H9 (cell line): ENCODE measurements at regions not wholly inside any gene's neighbourhood (a gene's known extent, or its start where the extent isn't known, plus 50 kb on each side); places are given as distances from the start of the nearest gene placed in this dataset.
A peak's percentile ranks its signal among the peaks of the same experiment; 100 is the strongest.

Source experiments
- DNase-seq: peaks from one replicate; pipeline ENCODE4 v3.0.0-alpha.2; 2017
- H2AFZ ChIP-seq: one replicate; pipeline ENCODE4 v1.6.1; 2013; ENCODE audit warnings: mild to moderate bottlenecking, low read length, control low read depth, moderate library complexity
- H2AK5ac ChIP-seq: 2 replicates; pipeline ENCODE4 v1.6.1; 2013; ENCODE audit warnings: low read length, control low read depth, mixed read lengths; ENCODE audit not compliant: insufficient read length
- H2BK120ac ChIP-seq: one replicate; pipeline ENCODE4 v1.6.1; 2013; ENCODE audit warnings: low read depth, mild to moderate bottlenecking, low read length, control low read depth, inconsistent platforms; ENCODE audit not compliant: poor library complexity, severe bottlenecking
- H2BK12ac ChIP-seq: 2 replicates; pipeline ENCODE4 v1.6.1; 2013; ENCODE audit warnings: low read length, control low read depth, mixed read lengths, low read depth; ENCODE audit not compliant: insufficient read length
- H2BK15ac ChIP-seq: 2 replicates; pipeline ENCODE4 v1.6.1; 2013; ENCODE audit warnings: low read depth, low read length, control low read depth
- H2BK20ac ChIP-seq: one replicate; pipeline ENCODE4 v1.6.1; 2013; ENCODE audit warnings: low read depth, mild to moderate bottlenecking, low read length, control low read depth, inconsistent platforms; ENCODE audit not compliant: poor library complexity, severe bottlenecking
- H2BK5ac ChIP-seq: 2 replicates; pipeline ENCODE4 v1.6.1; 2013; ENCODE audit warnings: low read length, control low read depth, mixed read lengths; ENCODE audit not compliant: insufficient read length
- H3K14ac ChIP-seq: 2 replicates; pipeline ENCODE4 v1.6.1; 2013; ENCODE audit warnings: low read length, control low read depth; ENCODE audit not compliant: insufficient read depth
- H3K18ac ChIP-seq: 2 replicates; pipeline ENCODE4 v1.6.1; 2013; ENCODE audit warnings: low read depth, mild to moderate bottlenecking, mixed read lengths, low read length, control low read depth; ENCODE audit not compliant: insufficient read length
- H3K23ac ChIP-seq: 2 replicates; pipeline ENCODE4 v1.6.1; 2013; ENCODE audit warnings: low read length, control low read depth, mixed read lengths, low read depth; ENCODE audit not compliant: insufficient read length
- H3K23me2 ChIP-seq: 2 replicates; pipeline ENCODE4 v1.6.1; 2013; ENCODE audit warnings: low read depth, mild to moderate bottlenecking, mixed read lengths, low read length, control low read depth; ENCODE audit not compliant: insufficient read length, poor library complexity, severe bottlenecking
- H3K27ac ChIP-seq: 2 replicates; pipeline ENCODE4 v1.5.1; 2013; ENCODE audit warnings: low read length, control low read depth, mixed read lengths, low read depth; ENCODE audit not compliant: insufficient read length
- H3K27me3 ChIP-seq: 2 replicates; pipeline ENCODE4 v1.6.1; 2013; ENCODE audit warnings: low read length, control low read depth, inconsistent platforms; ENCODE audit not compliant: insufficient read depth
- H3K4ac ChIP-seq: 2 replicates; pipeline ENCODE4 v1.6.1; 2013; ENCODE audit warnings: low read depth, mild to moderate bottlenecking, control low read depth, inconsistent platforms, low read length, moderate library complexity
- H3K4me1 ChIP-seq: 2 replicates; pipeline ENCODE4 v1.6.1; 2013; ENCODE audit warnings: low read length, control low read depth, inconsistent platforms; ENCODE audit not compliant: insufficient read depth
- H3K4me2 ChIP-seq: 2 replicates; pipeline ENCODE4 v1.6.1; 2013; ENCODE audit warnings: low read length, control low read depth, mixed read lengths; ENCODE audit not compliant: insufficient read length, insufficient read depth
- H3K56ac ChIP-seq: 2 replicates; pipeline ENCODE4 v1.6.1; 2013; ENCODE audit warnings: low read depth, mild to moderate bottlenecking, mixed read lengths, low read length, control low read depth; ENCODE audit not compliant: insufficient read length
- H3K79me1 ChIP-seq: 2 replicates; pipeline ENCODE4 v1.6.1; 2013; ENCODE audit warnings: low read depth, mild to moderate bottlenecking, moderate library complexity, low read length, control low read depth, inconsistent platforms; ENCODE audit not compliant: insufficient read depth, poor library complexity, severe bottlenecking
- H3K79me2 ChIP-seq: 2 replicates; pipeline ENCODE4 v1.6.1; 2013; ENCODE audit warnings: low read length, control low read depth, inconsistent platforms; ENCODE audit not compliant: insufficient read depth
- H3K9ac ChIP-seq: 2 replicates; pipeline ENCODE4 v1.6.1; 2013; ENCODE audit warnings: low read length, control low read depth, mixed read lengths; ENCODE audit not compliant: insufficient read length; ENCODE audit errors: extremely low read depth
- H3K9me3 ChIP-seq: one replicate; pipeline ENCODE4 v1.6.1; 2013; ENCODE audit warnings: low read depth, low read length, inconsistent platforms; ENCODE audit not compliant: control insufficient read depth
- H3T11ph ChIP-seq: one replicate; pipeline ENCODE4 v1.6.1; 2013; ENCODE audit warnings: mild to moderate bottlenecking, low read length, control low read depth, inconsistent platforms
- H4K20me1 ChIP-seq: one replicate; pipeline ENCODE4 v1.6.1; 2013; ENCODE audit not compliant: control insufficient read depth, insufficient read length, insufficient read depth
- H4K5ac ChIP-seq: 2 replicates; pipeline ENCODE4 v1.6.1; 2013; ENCODE audit warnings: low read depth, mild to moderate bottlenecking, mixed read lengths, low read length, control low read depth; ENCODE audit not compliant: insufficient read length
- H4K8ac ChIP-seq: replicated peaks from 2 replicates; pipeline ENCODE4 v1.6.1; 2013; ENCODE audit warnings: low read length, control low read depth, mixed read lengths, low read depth; ENCODE audit not compliant: insufficient read length
- H4K91ac ChIP-seq: 2 replicates; pipeline ENCODE4 v1.6.1; 2013; ENCODE audit warnings: low read depth, mild to moderate bottlenecking, moderate library complexity, mixed read lengths, low read length, control low read depth; ENCODE audit not compliant: insufficient read length
- H3K27ac Mint-ChIP-seq, 3 experiments: 2 replicates in 2 of 3; 3 replicates in 1 of 3; pipeline ENCODE4 v1.8.0; 2020 to 2021; ENCODE audit warnings: mixed read lengths in 3 of 3, mild to moderate bottlenecking in 1 of 3, moderate library complexity in 1 of 3
- H3K27me3 Mint-ChIP-seq: 2 replicates; pipeline ENCODE4 v1.8.0; 2021; ENCODE audit warnings: low read depth, mild to moderate bottlenecking, moderate library complexity, mixed read lengths
- H3K36me3 Mint-ChIP-seq, 3 experiments: 2 replicates in 2 of 3; 3 replicates in 1 of 3; pipeline ENCODE4 v1.8.0; 2020 to 2021; ENCODE audit warnings: low read depth in 3 of 3, mixed read lengths in 3 of 3; ENCODE audit not compliant: insufficient read depth in 1 of 3
- H3K4me1 Mint-ChIP-seq, 2 experiments: 2 replicates each; pipeline ENCODE4 v1.8.0; 2020; ENCODE audit warnings: mixed read lengths in 2 of 2
- H3K4me3 Mint-ChIP-seq, 2 experiments: 2 replicates in 1 of 2; 3 replicates in 1 of 2; pipeline ENCODE4 v1.8.0; 2020 to 2021; ENCODE audit warnings: mild to moderate bottlenecking in 2 of 2, mixed read lengths in 2 of 2, moderate library complexity in 1 of 2
- H3K9me3 Mint-ChIP-seq, 2 experiments: 2 replicates in 1 of 2; 3 replicates in 1 of 2; pipeline ENCODE4 v1.8.0; 2020; ENCODE audit warnings: mild to moderate bottlenecking in 2 of 2, mixed read lengths in 2 of 2, moderate library complexity in 1 of 2
- CTCF ChIP-seq: fragments of 200-600 bp; sonication (generic); conservative IDR thresholded peaks from 3 replicates; pipeline ENCODE4 v1.8.0; 2021; ENCODE audit warnings: antibody characterized with exemption, mild to moderate bottlenecking
- WGBS: extraction: QIAGEN DNeasy Blood & Tissue Kit; methylation state at CpG from one replicate; pipeline ENCODE4 v1.1.7; 2013; ENCODE audit warnings: missing lambda C conversion rate, low lambda C conversion rate, mixed read lengths; ENCODE audit not compliant: insufficient read length; ENCODE audit errors: extremely low coverage; 5-methylcytosine and 5-hydroxymethylcytosine counted together

GRCh38 chr20:50269091-50270033 lies 78.7 kb downstream of the CEBPB start:
- H3K14ac ChIP-seq, result no peak overlapping the region
- H3K79me2 ChIP-seq, result no peaks in the 10 kb centered on the region
- no peaks in the 10 kb centered on the region for H3K4me1 ChIP-seq
- H3K4me1 Mint-ChIP-seq, result peaks cover 14 to 18% of the 10 kb centered on the region in 2 experiments
- no peak overlapping the region for H3K18ac ChIP-seq
- no peak overlapping the region for H3K4ac ChIP-seq
- no peak overlapping the region for H2AK5ac ChIP-seq
- H3K36me3 Mint-ChIP-seq, result no peaks in the 10 kb centered on the region
- no peak overlapping the region for H2BK20ac ChIP-seq
- H3K9me3 ChIP-seq, result no peaks in the 10 kb centered on the region
- H3K79me1 ChIP-seq, result no peaks in the 10 kb centered on the region
- no peak overlapping the region for H4K91ac ChIP-seq
- H4K5ac ChIP-seq, result no peak overlapping the region
- H3T11ph ChIP-seq, result no peak overlapping the region
- H3K56ac ChIP-seq, result no peak overlapping the region
- no peak for DNase-seq
- TF ChIP-seq CTCF, result no peak
- peak overlapping the region in 2 of 3 experiments; percentile 20 to 79; a peak in 3 of 7 replicates for H3K27ac Mint-ChIP-seq
- H2BK120ac ChIP-seq, result no peak overlapping the region
- H3K9me3 Mint-ChIP-seq, result no peaks in the 10 kb centered on the region
- H2AFZ ChIP-seq, result no peak overlapping the region
- H3K23me2 ChIP-seq, result no peaks in the 10 kb centered on the region
- H3K27me3 ChIP-seq, result no peaks in the 10 kb centered on the region
- no peak overlapping the region for H4K8ac ChIP-seq
- no peak overlapping the region for H2BK5ac ChIP-seq
- no peak overlapping the region for H2BK12ac ChIP-seq
- no peak overlapping the region for H3K23ac ChIP-seq
- WGBS, result no CpG with 5 or more reads among the region's 20 CpGs
- H3K27ac ChIP-seq, result no peak overlapping the region
- H4K20me1 ChIP-seq, result no peaks in the 10 kb centered on the region
- H3K27me3 Mint-ChIP-seq, result no peaks in the 10 kb centered on the region
- no peak overlapping the region for H3K4me2 ChIP-seq
- H3K9ac ChIP-seq, result no peak overlapping the region
- no peak overlapping the region for H2BK15ac ChIP-seq
- H3K4me3 Mint-ChIP-seq, result no peak overlapping the region; a peak in 1 of 5 replicates
